ENCODE measurements at regions not wholly inside any gene's neighbourhood (a gene's known extent, or its start where the extent isn't known, plus 50 kb on each side); places are given as distances from the start of the nearest gene placed in this dataset.

- TF ChIP-seq, protein P1, sequence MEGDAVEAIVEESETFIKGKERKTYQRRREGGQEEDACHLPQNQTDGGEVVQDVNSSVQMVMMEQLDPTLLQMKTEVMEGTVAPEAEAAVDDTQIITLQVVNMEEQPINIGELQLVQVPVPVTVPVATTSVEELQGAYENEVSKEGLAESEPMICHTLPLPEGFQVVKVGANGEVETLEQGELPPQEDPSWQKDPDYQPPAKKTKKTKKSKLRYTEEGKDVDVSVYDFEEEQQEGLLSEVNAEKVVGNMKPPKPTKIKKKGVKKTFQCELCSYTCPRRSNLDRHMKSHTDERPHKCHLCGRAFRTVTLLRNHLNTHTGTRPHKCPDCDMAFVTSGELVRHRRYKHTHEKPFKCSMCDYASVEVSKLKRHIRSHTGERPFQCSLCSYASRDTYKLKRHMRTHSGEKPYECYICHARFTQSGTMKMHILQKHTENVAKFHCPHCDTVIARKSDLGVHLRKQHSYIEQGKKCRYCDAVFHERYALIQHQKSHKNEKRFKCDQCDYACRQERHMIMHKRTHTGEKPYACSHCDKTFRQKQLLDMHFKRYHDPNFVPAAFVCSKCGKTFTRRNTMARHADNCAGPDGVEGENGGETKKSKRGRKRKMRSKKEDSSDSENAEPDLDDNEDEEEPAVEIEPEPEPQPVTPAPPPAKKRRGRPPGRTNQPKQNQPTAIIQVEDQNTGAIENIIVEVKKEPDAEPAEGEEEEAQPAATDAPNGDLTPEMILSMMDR (IDR thresholded peaks at IDR 0.05): no peak
- TF ChIP-seq POLR2AphosphoS5 (IDR thresholded peaks at IDR 0.05) (no peak), POLR2A (IDR thresholded peaks at IDR 0.05) (no peak), EP300 (IDR thresholded peaks at IDR 0.05) (no peak)
Observed at GRCh38 chr10:121069061-121069850, 218.1 kb downstream of the WDR11 start.

All from gastroesophageal sphincter (tissue), 3 donors.